GM19397 (cell line): ENCODE measurements at regions not wholly inside any gene's neighbourhood (a gene's known extent, or its start where the extent isn't known, plus 50 kb on each side); places are given as distances from the start of the nearest gene placed in this dataset.
"Not testable (repeated sequence)": the region's sequence is repeated elsewhere in the genome, so short reads cannot be mapped to it uniquely, and the experiment has no call there.

Experiments used
- ATAC-seq: cut with Tn5 transposase; IDR thresholded peaks from one replicate; pipeline ENCODE4 v1.9.1; 2021; ENCODE audit warnings: mild to moderate bottlenecking, moderate library complexity; ENCODE audit not compliant: unreplicated experiment

DNA sequence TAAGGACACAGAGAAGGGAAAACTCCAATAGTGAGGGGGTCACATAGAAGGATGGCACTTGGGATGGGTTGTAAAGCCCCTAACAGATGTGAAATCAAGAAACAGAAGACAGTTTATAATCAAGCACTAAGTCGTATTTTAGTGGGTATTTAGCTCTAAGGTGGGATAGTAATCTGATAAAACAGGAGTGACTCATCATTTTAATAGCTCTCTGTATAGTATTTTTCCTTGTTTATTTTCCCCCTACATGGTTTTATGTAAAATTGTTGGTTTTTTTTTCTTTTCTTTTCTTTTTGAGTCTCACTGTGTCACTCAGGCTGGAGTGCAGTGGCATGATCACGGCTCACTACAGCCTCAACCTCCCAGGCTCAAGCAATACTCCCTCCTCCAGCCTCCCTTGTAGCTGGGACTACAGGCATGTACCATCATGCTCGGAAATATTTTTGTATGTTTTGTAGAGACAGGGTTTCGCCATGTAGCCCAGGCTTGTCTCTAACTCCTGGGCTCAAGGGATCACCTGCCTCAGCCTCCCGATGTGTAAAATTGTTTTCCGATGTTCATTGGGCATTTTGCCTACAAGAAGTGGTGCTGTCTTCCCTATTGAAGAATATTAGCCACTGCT is 142.6 kb upstream of the SERPINE2 start:
- ATAC-seq = no peak

- no peak for ATAC-seq
These were observed 141.7 kb upstream of the SERPINE2 start for GRCh38 chr2:224180810-224181209.

- ATAC-seq = no peak
These were observed 139.0 kb upstream of the SERPINE2 start for GRCh38 chr2:224178056-224178455.

GRCh38 chr2:224175538-224175937 is 136.5 kb upstream of the SERPINE2 start:
- no peak for ATAC-seq

DNA sequence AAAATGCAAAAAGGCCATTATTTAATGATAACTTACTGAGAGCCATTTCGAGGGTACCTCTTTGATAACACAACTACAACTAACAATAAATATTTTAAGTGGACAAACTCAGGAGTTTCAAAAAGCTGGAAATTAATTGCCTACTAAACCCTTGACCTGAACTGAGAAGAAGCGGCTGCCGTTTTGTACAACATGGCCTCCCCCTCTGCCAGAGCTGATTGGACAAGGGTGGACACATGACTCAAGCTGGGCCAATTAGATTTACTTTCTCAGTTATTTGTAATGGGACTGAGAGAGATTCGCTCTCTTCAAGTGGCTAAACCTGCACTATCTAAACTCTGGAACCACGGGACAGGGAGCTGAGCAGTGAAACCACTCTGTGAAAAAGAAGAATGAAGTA is 135.9 kb upstream of the SERPINE2 start:
- ATAC-seq = no peak

- no peak for ATAC-seq
These were observed 135.4 kb upstream of the SERPINE2 start for GRCh38 chr2:224174521-224174920.

DNA sequence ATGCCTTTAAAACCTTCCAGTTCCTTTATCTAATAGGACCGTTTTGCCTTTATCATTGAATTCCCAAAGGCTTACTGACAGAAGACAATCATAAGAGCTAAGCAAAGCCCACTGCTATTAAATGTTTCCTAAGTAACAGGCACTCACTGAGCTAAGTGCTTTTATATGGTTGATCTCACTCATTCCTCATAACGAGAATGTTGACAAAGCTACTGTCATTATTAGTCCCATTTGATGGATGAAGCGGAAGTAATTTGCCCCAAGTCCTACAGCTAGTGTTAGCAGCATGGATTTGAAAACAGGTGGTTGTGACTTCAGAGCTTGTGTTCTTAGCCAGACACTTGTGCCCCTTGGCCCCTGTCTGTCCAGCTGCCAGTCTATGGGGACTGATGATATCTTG is 134.8 kb upstream of the SERPINE2 start:
- no peak for ATAC-seq

DNA sequence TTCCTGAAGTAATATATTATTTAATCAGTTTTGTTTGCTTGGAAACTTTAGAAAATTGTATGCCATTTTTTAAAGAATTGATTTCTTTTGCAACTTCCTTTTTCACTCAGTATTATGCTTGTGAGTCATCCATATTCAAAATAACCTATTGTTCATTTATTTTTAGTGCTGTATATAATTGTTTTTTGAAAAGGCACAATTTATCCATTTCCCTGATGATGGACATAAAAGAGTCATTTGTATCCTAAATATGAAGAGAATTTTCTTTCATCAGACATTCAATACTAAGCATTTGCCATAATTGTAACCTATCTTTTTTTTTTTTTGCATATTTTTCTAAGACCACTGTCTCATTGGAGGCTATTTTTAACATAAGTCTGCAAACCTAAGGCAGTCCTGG is 134.1 kb upstream of the SERPINE2 start:
- no peak for ATAC-seq

GRCh38 chr2:224171226-224171625 is 132.1 kb upstream of the SERPINE2 start:
- ATAC-seq = no peak

- no peak for ATAC-seq
These were observed 130.8 kb upstream of the SERPINE2 start for GRCh38 chr2:224169847-224170246.

- not testable (repeated sequence) for ATAC-seq
These were observed 128.7 kb upstream of the SERPINE2 start for GRCh38 chr2:224167781-224168180.

- ATAC-seq = no peak
These were observed 127.6 kb upstream of the SERPINE2 start for GRCh38 chr2:224166654-224167053.

GRCh38 chr2:224165901-224166319 is 126.8 kb upstream of the SERPINE2 start:
- ATAC-seq = no peak

- no peak for ATAC-seq
These were observed 124.7 kb upstream of the SERPINE2 start for GRCh38 chr2:224163566-224164307.

DNA sequence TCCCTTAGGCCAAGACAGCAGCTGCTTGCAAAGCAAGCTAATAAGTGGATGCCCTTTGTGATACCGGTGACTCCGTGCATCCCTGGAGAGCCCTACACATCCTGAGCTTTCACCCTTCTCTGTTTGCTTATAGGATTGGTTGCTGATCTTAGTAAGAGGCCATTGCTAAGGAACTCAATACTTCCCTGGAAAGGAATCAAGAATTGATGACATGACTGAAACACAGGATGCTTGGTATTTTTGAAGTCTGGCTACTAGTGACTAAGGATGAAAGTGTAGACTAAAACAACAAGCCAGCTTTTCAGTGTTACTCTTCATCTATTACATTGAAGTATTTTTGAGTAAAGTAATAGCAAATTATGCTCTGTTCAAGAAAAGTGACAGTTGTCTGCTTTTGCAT is 123.0 kb upstream of the SERPINE2 start:
- ATAC-seq = no peak

DNA sequence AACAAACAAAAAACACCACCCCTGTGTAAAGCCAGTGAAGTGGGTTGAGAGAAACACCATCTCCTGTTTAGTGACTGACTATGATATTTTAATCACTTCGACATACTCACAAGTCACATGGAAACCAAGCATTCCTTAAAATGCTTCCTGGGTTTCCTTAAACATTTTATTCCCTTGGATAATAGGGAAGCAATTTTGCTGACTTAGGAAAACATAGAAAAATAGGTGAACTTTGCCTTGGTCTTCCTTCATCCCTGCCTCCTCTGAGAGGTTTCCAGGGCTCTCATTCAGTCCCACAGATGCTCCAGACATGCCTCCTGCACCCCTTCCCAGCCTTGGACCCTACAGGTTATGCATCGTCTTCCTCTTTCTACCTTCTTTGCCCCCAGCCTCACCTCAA is 122.6 kb upstream of the SERPINE2 start:
- ATAC-seq = no peak

- ATAC-seq = no peak
These were observed 121.8 kb upstream of the SERPINE2 start for GRCh38 chr2:224160917-224161316.

- ATAC-seq = no peak
These were observed 120.4 kb upstream of the SERPINE2 start for GRCh38 chr2:224159345-224159928.

- ATAC-seq = no peak
These were observed 119.7 kb upstream of the SERPINE2 start for GRCh38 chr2:224158831-224159230.

- no peak for ATAC-seq
These were observed 119.0 kb upstream of the SERPINE2 start for GRCh38 chr2:224158061-224158460.

DNA sequence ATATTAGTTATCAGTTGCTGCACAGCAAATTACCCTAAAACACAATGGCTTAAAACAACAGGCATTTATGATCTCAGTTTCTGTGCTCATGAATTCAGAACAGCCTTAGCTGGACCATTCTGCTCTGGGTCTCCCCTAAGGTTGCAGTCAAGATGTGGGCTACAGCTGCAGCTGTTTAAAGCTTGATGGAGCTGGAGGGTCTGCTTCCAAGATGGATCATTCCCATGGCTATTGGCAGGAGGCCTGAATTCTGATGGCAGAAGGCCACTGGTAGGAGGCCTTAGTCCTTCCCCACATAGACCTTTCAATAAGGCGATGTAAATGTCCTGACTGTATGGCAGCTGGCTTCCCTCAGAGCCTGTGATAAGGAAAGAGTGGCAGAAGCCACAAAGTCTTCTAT is 118.6 kb upstream of the SERPINE2 start:
- ATAC-seq = no peak

DNA sequence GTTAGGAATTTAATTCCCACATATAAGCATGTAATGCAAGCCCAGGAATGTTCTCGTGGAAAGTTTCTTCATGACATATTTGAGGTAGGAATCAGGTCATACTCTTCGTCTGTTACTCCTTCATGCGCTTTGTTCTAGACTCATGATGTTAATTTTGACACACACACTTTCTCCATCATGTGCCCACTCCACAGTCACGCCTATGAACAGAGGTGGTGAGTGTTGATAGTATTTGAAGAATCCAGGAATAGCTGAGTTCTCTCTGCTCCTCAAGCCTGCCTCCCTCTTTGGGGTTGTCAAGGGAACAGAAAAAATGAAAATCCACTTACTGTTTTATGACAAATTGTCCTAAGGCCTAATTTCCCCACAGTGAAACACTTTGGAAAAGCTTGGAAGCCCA is 117.3 kb upstream of the SERPINE2 start:
- no peak for ATAC-seq
